Skeletal muscle cell (primary cell): ENCODE measurements at regions not wholly inside any gene's neighbourhood (a gene's known extent, or its start where the extent isn't known, plus 50 kb on each side); places are given as distances from the start of the nearest gene placed in this dataset.

Experiments used
- DNase-seq: peaks from one replicate; pipeline ENCODE4 v3.0.0-alpha.2; 2010; ENCODE audit warnings: low read depth
- H3K4me3 ChIP-seq: 2 replicates; pipeline ENCODE4 v1.5.1; 2011; ENCODE audit warnings: low read depth, mild to moderate bottlenecking, control low read depth, low read length, moderate library complexity

DNA sequence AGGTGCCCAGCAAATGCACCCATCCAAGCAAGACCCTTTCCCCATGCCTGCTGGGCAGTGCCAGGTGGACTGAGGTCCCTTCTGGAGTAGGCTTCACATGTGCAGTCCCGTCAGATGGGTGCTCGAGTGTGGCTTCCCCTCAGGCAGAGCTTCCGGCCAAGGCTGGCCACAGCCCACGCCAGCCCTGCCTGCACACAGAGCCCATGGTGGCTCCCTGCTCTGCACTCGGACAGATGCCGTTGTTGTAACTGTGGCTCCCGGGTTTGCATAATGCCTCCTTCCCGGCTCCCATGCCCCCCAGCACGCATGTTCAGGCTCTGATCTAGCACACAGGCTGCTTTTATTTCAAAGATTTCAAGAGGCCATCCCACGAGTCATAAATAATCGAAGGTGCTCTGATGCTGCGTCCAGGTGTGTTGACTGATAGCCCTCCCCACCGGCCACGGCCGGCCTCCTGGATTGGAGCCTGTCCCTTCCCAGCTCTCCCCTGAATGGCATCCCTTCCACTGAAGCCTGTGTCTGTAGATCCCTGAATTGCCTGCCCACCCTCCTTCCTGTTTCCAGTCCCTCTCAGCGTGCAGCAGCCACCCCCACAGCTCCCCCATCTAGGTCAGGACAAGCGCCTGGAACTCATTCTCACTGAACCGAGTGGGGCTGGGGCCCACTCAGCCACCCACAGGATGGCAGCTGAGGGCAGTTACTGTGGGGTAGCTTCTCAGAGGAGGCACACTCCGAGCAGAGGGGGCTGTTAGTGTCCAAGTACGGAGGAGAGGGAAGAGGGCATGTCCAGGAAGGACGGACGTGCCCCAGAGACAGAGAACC, 100.0 kb upstream of the LINGO1 start:
- H3K4me3 ChIP-seq, result no peak overlapping the region
- no peak for DNase-seq

DNA sequence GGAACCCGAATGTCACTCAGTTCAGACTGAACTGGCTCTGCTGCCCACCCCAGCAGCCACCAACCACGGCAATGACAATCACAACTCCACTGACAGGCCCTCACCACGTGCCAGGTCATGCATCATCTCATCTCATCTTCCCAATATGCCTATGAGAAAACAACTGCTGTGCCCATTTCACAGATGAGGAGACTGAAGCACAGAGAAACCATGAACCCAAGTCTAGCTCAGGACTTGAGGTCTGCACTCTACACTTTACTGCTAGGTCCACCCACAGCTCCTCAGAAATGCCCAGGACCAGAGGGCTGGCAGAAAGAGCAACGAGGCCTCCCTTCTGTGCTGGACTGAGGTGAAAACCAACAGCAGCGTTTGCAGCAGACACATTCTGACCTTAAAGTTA, 99.2 kb upstream of the LINGO1 start:
- no peak overlapping the region for H3K4me3 ChIP-seq
- no peak for DNase-seq

DNA sequence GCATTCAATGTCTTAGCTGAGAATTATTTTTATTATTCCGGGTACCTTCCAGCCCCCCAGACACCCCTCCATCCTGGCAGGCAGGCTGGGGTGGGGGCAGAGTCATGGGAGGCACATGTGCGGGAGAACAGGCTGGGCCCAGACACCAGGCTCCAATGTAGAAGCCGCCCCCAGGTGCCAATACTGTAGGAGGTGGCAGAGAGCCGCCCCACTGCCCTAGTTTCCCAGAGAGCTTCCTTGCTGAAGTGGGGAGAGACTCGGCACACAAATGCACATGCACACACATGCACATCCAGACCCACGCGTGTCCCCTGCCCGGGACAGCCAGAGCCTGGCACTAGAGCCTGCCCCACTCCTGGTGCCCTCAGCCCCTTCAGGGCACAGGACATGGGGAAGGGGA, 98.4 kb upstream of the LINGO1 start:
- no peak for DNase-seq
- H3K4me3 ChIP-seq, result no peak overlapping the region

DNA sequence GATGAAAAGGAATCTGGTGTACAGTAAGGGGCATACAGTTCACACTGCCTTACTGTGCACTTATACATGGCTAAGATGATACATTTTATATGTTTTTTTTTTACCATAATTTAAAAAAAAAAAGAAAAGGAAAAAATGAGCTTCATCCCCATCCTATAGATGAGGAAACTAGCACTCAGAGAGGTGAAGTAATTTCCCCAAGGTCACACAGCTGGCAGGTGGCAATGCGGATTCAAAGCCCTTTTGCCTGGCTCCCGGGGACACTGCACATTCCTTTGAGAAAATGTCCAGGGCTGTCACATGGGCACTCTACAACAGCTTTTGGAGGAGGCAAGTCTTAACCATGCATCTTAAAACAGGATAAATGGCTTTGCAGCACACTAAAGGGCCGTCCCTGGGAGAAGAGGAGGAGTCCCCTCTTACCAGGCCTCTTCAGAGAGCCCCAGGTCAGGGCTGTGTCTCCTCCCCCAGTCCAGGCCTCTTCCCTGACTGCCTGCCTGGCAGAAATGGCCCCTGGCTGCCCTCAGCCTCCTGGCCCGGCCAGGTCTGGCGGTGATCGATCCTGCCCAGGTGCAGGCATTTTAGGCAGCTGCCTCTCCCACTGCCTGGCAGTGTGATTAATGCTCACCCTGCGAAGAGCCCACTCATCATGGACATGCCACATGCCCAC, 95.1 kb upstream of the LINGO1 start:
- H3K4me3 ChIP-seq, result no peak overlapping the region
- DNase-seq, result no peak

GRCh38 chr15:77724715-77725114, 92.0 kb upstream of the LINGO1 start:
- no peak overlapping the region for H3K4me3 ChIP-seq
- DNase-seq, result no peak

DNA sequence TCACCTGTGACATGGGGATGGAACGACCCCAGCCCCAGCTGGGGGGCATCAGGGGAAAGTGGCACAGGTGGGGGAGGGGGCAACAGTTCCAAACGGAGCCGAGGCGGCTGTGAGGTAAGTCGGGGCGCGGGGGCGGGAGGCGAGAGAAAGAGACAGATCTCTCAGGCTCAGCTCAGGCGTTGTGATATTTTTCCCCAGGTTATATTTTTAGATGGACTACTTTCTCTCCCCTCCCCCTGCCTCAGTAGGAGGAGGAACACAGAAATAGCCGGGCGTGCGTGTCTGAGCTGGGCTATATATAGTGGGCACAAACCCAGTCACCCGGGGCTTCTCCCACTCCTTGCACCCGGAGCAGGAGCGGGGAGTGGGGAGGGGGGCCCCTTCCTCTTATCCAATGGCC, 91.0 kb upstream of the LINGO1 start:
- no peak for DNase-seq
- no peak overlapping the region for H3K4me3 ChIP-seq

DNA sequence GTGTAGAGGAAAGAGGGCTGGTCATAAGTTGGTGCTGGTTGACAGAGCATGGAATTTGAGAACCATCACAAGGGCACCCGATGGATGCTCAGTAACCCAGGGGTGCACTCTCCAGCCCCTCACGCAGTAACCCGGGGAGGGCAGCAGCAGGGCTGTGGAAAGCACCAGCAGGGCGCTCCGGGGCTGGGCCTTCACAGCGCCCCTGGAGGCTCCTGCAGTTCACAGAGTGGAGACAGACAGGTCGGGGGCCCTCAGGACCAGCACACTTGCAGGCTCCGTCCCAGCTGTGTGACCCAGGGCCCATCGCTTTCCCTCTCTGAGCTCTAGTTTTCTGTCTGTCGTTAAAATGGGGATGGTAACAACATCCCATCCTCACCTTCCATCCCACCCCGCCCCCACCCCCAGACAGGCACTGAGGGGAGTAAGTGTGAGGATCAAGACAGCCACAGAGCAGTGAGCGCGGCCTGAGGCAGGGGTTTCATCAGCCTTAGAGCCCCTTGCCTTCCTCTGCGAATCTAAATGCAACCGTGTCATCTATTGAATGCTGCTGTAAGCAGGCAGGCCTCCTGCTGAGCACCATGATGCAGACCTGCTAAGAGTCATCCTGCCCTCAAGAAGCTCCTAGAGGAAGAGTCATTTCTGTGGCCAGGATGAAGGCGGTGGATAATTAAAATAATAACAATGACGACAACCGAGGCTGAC, 90.2 kb upstream of the LINGO1 start:
- no peak for DNase-seq
- no peak overlapping the region for H3K4me3 ChIP-seq

GRCh38 chr15:77721963-77722362, 89.3 kb upstream of the LINGO1 start:
- no peak for DNase-seq
- H3K4me3 ChIP-seq, result no peak overlapping the region

- DNase-seq, result no peak
- no peak overlapping the region for H3K4me3 ChIP-seq
Measured at GRCh38 chr15:77720655-77721054, 87.9 kb upstream of the LINGO1 start.

GRCh38 chr15:77720173-77720572, 87.5 kb upstream of the LINGO1 start:
- H3K4me3 ChIP-seq, result no peak overlapping the region
- DNase-seq, result no peak

- DNase-seq, result no peak
- no peak overlapping the region for H3K4me3 ChIP-seq
Measured at GRCh38 chr15:77719450-77719849, 86.7 kb upstream of the LINGO1 start.

DNA sequence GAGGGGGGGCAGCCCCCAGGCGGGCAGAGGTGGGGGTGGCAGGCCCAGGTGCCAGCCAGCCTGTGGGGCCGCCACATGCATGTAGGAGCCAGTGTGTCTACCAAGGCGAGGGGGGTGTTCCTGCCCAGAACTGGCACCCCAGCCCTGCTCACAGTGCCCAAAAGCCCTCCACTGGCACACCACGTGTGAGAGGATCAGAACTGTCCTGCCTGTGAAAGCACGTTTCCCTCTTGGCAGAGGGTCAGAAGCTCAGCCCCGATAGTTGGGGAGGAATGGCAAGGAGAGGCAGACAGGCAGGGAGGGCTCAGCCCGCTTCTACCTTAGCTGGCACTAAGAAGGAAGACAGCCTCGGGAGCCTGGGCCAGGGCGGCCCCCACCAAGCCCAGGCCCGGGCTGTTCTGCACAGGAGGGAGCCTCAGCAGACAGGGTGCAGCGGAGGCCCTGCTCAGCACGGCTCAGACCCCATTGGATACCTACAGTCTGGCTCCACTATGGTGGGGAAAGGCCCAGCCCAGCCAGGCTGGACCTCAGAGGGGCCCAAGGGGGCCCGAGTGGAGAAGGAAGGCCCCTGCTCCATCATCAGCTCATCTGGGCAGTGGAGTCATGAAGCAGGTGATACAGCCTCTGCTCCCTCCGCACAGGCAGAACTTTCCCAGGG, 84.8 kb upstream of the LINGO1 start:
- no peak for DNase-seq
- no peak overlapping the region for H3K4me3 ChIP-seq

- DNase-seq, result no peak
- no peak overlapping the region for H3K4me3 ChIP-seq
Measured at GRCh38 chr15:77716632-77717332, 84.1 kb upstream of the LINGO1 start.

GRCh38 chr15:77715860-77716259, 83.1 kb upstream of the LINGO1 start:
- no peak for DNase-seq
- no peak overlapping the region for H3K4me3 ChIP-seq

- H3K4me3 ChIP-seq, result no peak overlapping the region
- DNase-seq, result no peak
Measured at GRCh38 chr15:77715051-77715450, 82.3 kb upstream of the LINGO1 start.

- no peak for DNase-seq
- H3K4me3 ChIP-seq, result no peak overlapping the region
Measured at GRCh38 chr15:77714555-77714954, 81.8 kb upstream of the LINGO1 start.

DNA sequence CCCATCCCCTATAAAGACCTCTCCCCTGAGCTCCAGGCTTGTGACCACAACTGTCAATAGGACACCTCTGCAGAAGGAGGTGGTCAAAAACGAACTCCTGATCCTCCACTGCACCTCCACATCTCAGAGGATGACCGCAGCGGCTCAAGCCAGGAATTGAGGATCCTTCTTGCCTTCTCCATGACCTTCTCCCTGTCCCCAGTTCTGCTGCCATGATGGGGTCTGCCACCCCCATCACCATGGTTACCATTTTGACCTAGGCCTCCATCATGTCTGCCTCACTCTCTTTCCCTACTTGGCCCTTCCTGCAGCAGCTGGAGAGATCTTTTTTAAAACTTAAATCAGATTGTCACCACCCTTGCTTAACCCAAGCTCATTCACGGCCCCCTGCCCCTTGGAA, 81.3 kb upstream of the LINGO1 start:
- no peak for DNase-seq
- H3K4me3 ChIP-seq, result no peak overlapping the region

- no peak overlapping the region for H3K4me3 ChIP-seq
- no peak for DNase-seq
Measured at GRCh38 chr15:77713281-77713680, 80.6 kb upstream of the LINGO1 start.

- DNase-seq, result no peak
- no peak overlapping the region for H3K4me3 ChIP-seq
Measured at GRCh38 chr15:77712438-77712837, 79.7 kb upstream of the LINGO1 start.

- no peak for DNase-seq
- H3K4me3 ChIP-seq, result no peak overlapping the region
Measured at GRCh38 chr15:77710637-77711036, 77.9 kb upstream of the LINGO1 start.
